Stimulated activated naive B cell treated with anti-CD40 and anti-IgM and Interleukin-4, amounts not matched to agents 10 μg/mL and 1 μg/mL and 100 μg/mL, for 72 hours (primary cell): ENCODE measurements at regions not wholly inside any gene's neighbourhood (a gene's known extent, or its start where the extent isn't known, plus 50 kb on each side); places are given as distances from the start of the nearest gene placed in this dataset.

Source experiments
- ATAC-seq, 2 donors: fragments of 150-1000 bp; cut with Tn5 transposase; replicated peaks; 2 replicates each; pipeline ENCODE4 v1.10.0; 2021; ENCODE audit warnings: moderate library complexity in 1 of 2
- DNase-seq: peaks from one replicate; pipeline ENCODE4 v3.0.0; 2021
- H3K27ac Mint-ChIP-seq: one replicate; pipeline ENCODE4 v1.8.0; 2022; ENCODE audit warnings: mild to moderate bottlenecking, mixed read lengths
- H3K27me3 Mint-ChIP-seq, 2 donors: one replicate each; pipeline ENCODE4 v1.8.0; 2022; ENCODE audit warnings: mixed read lengths in 2 of 2
- H3K36me3 Mint-ChIP-seq, 2 donors: one replicate each; pipeline ENCODE4 v1.8.0; 2022; ENCODE audit warnings: mixed read lengths in 2 of 2, mild to moderate bottlenecking in 1 of 2
- H3K4me1 Mint-ChIP-seq, 2 donors: one replicate each; pipeline ENCODE4 v1.8.0; 2022; ENCODE audit warnings: mixed read lengths in 2 of 2, mild to moderate bottlenecking in 1 of 2
- H3K4me3 Mint-ChIP-seq, 2 donors: one replicate each; pipeline ENCODE4 v1.8.0; 2022; ENCODE audit warnings: mild to moderate bottlenecking in 2 of 2, mixed read lengths in 2 of 2, moderate library complexity in 1 of 2
- H3K9me3 Mint-ChIP-seq, 2 donors: one replicate each; pipeline ENCODE4 v1.8.0; 2022; ENCODE audit warnings: mixed read lengths in 2 of 2, mild to moderate bottlenecking in 1 of 2

DNA sequence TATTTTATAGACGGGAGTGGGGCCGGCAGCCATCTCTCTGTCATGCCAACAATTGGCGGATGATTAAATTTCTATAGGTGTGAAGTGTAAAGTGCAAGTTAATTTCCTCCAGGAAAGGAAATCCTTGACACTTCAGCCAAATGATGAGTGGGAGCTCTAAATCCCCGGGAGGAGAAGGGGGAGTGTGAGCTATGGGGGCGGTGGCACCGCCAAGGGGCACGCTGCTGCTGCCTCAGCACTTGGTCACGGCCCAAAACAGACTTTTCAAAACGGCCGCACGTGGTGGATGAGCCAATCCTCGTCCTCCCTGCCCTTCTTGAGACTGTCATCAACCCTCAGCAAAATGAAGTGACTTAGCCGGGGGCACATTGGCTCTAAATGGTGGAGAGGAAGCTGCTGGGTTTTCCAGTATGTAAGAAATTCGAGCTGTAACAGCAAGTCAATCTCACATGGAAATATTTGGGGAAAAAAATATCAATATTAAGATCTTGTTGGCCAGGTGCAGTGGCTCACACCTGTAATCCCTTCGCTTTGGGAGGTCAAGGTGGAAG lies 200.8 kb downstream of the TFCP2L1 start:
- H3K9me3 Mint-ChIP-seq: no peaks in the 10 kb centered on the region
- H3K4me1 Mint-ChIP-seq: peaks cover 0 to 3% of the 10 kb centered on the region in 2 donors
- H3K36me3 Mint-ChIP-seq: no peaks in the 10 kb centered on the region
- ATAC-seq (no peak), DNase-seq (no peak)
- no peak overlapping the region for H3K27ac Mint-ChIP-seq
- peaks cover 19 to 26% of the 10 kb centered on the region in 2 donors for H3K27me3 Mint-ChIP-seq
- H3K4me3 Mint-ChIP-seq: no peak overlapping the region

DNA sequence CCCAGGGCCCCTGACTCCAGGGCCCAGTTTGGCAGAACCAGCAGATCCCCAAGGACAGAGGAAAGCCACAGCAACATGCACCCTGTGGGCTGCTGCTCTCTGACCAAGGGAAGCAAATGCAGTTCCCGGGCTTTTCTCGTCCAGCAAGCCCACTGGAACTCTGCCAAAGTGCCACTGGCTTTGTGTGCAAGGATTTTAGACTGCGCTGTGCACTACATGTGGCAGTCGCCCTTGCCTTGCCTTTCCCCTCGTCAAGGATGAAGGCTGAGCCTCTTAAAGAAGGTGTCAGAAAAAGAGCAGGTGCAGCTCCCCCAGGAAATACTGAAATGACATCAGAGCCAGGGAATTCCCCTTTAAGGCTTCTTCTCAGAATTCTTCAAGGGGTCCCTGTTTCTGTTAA lies 199.2 kb downstream of the TFCP2L1 start:
- Mint-ChIP-seq H3K4me3 (no peak overlapping the region), H3K27me3 (peaks cover 12 to 20% of the 10 kb centered on the region in 2 donors), H3K4me1 (no peaks in the 10 kb centered on the region)

DNA sequence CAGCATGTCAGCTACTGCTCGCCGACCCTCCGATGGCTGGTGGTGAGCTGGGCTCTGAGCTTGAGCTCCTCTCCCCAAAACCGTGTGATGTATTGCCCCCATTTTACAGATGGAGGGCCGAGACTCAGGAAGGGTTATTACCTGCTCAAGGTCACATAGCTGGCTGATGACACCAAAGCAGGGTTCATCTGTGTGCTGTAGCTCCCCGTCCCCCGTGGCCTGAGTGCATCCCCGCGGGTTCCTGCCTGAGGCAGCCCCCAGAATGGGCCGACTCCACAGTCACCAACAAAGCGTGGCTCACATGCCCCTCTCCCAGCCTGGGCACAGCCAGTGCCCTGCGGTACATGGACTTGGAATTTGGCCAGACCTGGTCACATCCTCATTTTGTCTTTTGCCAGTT lies 198.6 kb downstream of the TFCP2L1 start:
- Mint-ChIP-seq H3K27me3 (peaks cover 7 to 15% of the 10 kb centered on the region in 2 donors), H3K4me3 (no peak overlapping the region), H3K9me3 (peaks cover 0 to 2% of the 10 kb centered on the region in 2 donors), H3K27ac (no peak overlapping the region), H3K4me1 (no peaks in the 10 kb centered on the region), H3K36me3 (no peaks in the 10 kb centered on the region)
- ATAC-seq (no peak), DNase-seq (no peak)

More for the DNA sequence above, 199.2 kb downstream of the TFCP2L1 start:
- no peak for ATAC-seq
- no peak for DNase-seq
- no peak overlapping the region for H3K27ac Mint-ChIP-seq
- H3K9me3 Mint-ChIP-seq: no peaks in the 10 kb centered on the region
- no peaks in the 10 kb centered on the region for H3K36me3 Mint-ChIP-seq

DNA sequence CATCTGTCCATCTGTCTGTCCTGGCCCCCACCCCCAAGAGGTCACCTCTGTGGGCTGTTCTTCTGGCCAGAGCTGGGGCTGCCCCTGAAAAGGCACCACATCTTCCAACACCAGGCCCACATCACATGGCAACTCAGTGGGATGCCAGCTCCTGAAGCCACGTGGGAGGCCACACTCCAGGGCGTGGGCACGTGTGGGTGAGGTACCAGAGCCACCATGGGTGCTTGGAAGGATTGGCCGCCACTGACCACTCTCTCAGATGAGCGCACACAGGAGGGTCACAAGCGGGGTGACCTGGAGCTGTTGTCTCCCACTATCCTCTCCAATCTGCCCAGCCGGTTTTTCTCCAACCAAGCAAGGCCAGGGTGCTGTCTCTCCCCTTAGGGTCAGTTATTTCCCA lies 197.9 kb downstream of the TFCP2L1 start:
- ATAC-seq: no peak
- no peak overlapping the region for H3K4me3 Mint-ChIP-seq
- H3K27ac Mint-ChIP-seq: no peak overlapping the region
- H3K4me1 Mint-ChIP-seq: no peaks in the 10 kb centered on the region
- DNase-seq: no peak
- peaks cover 0 to 4% of the 10 kb centered on the region in 2 donors for H3K9me3 Mint-ChIP-seq
- peaks cover 5 to 11% of the 10 kb centered on the region in 2 donors for H3K27me3 Mint-ChIP-seq
- H3K36me3 Mint-ChIP-seq: no peaks in the 10 kb centered on the region

DNA sequence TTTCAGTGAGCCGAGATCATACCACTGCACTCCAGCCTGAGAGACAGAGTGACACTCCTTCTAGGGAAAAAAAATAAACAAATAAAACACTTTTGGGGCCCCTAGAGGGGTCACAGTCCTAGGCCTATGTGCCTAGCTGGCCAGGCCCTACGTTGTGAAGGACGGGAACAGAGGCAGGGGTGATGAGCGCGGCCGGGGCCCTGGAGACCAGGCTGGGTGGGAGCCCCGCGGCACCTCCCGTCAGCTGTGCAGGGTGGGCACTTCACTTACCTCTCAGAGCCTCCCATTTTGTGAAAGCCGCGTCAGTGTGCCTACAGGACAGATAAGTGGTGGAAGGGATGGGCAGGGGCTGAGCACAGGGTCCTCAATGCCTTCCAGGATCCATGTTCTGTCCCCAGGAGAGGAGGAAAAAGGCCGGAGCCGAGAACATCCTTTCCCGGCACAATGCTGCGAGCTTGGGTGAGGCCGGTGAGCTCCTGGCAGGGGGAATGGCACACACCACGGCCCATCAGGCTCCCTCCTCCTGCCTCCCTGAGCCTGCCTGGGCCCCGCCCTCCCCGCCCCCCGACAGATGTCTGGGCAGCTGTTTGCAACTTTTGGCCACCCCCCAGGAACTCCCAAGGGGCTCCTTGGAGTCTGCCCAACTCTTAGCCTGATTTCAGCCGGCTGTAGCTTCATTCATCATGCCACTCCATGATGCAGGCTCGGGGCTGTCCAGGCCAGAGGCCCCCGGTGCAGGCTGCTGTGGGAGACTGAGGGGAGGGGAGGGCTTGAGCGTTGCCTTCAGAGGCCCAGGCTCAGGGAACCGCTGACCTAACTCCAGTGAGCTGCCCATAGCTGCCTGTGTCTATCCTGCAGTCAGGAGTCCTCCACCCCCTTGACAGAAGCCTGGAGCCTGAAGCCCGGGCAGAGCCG lies 196.5 kb downstream of the TFCP2L1 start:
- peaks cover 0 to 4% of the 10 kb centered on the region in 2 donors for H3K27me3 Mint-ChIP-seq
- H3K36me3 Mint-ChIP-seq: no peaks in the 10 kb centered on the region
- no peaks in the 10 kb centered on the region for H3K4me1 Mint-ChIP-seq
- H3K4me3 Mint-ChIP-seq: no peak overlapping the region
- DNase-seq (no peak), ATAC-seq (no peak)
- peaks cover 0 to 4% of the 10 kb centered on the region in 2 donors for H3K9me3 Mint-ChIP-seq
- no peak overlapping the region for H3K27ac Mint-ChIP-seq

DNA sequence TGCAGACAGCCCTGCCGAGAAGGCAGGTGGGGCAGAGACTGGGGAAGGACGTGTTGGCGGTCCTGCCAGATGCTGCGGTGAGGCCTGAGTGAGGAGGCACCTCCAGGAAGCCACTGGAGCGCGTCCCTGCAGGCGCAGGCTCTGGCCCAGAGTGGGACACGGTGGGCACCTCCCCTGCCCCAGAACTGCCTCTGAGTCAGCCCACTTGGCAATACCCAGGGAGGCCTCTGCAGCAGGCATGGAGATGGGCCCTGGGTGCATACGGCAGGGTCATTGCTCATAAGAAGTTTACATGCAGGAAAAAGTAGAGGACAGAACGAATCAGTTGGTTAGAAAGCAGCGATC lies 195.9 kb downstream of the TFCP2L1 start:
- Mint-ChIP-seq H3K27ac (no peak overlapping the region), H3K9me3 (peaks cover 0 to 4% of the 10 kb centered on the region in 2 donors), H3K4me1 (no peaks in the 10 kb centered on the region), H3K27me3 (peaks cover 0 to 4% of the 10 kb centered on the region in 2 donors), H3K36me3 (no peaks in the 10 kb centered on the region), H3K4me3 (no peak overlapping the region)
- ATAC-seq (no peak), DNase-seq (no peak)

DNA sequence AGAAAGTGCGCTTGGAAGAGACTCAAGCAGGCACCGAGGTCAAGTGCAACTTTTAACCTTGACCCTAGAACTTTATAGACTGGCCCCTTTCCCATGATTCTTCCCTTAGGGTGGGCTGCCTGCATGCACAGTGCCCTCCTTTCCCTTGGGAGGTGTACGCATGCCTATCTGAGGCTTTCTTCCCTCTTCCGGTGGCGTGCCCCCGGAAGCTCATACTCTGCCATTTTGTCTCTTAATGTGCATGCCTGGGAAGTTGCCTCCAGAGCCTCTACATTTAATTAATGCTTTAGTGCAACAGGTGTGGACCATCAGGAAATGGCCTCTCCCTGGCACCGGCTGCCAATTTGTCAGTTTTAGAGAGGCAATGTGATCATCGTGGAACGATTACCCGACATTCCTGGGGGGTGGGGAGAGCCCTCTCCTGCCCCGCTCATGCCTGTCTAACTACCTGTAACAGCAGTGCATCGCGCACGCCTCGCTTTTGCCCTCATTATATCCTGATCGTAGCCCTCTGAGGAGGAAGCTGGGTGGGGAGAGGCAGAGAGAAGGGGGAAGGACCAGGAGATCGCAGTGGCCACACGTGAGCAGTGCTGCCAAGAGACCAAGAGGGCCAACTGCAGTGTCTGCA lies 194.8 kb downstream of the TFCP2L1 start:
- Mint-ChIP-seq H3K27me3 (peaks cover 5 to 8% of the 10 kb centered on the region in 2 donors), H3K9me3 (peaks cover 0 to 4% of the 10 kb centered on the region in 2 donors), H3K36me3 (no peaks in the 10 kb centered on the region), H3K4me3 (no peak overlapping the region), H3K27ac (no peak overlapping the region), H3K4me1 (peaks cover 0 to 3% of the 10 kb centered on the region in 2 donors)
- no peak for ATAC-seq
- no peak for DNase-seq

DNA sequence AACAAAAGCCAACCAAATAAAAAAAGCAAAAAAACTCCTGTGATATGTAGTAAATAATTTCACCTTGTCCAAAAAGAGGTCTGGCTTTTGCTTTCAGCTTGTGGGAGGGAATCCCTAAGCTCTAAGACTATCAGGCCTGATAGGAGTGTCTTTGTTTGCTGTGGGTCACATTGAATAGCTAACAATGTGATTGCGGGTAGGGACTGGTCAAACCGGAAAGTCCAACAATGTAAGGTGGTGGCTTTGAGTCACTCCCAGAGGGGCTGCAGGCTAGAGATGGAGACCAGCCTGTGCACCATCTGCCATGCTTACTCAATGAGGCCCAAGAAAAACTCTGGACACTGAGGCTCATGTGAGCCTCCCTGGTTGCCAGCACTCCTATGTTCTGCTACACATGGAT lies 192.9 kb downstream of the TFCP2L1 start:
- peaks cover 6 to 10% of the 10 kb centered on the region in 2 donors for H3K27me3 Mint-ChIP-seq
- no peak for ATAC-seq
- H3K4me1 Mint-ChIP-seq: peaks cover 0 to 3% of the 10 kb centered on the region in 2 donors

DNA sequence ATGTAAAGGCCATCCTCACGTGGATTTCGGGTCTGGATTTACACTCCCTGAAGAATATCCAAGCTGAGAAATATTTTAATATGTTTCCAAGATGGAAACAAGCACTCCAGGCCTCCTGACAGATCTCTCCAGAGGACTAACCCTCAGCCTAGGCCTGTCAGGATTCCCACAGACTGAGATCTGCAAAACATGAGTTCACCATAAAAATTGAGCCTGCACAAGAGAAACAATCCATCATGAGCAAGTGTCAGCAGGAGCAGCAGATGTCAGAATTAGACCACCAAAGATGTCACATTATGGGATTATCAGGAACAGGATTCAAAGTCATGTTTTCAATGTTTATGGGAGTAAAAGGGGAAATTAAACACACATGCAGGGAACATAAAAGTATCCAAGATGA lies 191.3 kb downstream of the TFCP2L1 start:
- DNase-seq (no peak), ATAC-seq (no peak)
- Mint-ChIP-seq H3K27me3 (peaks cover 6 to 10% of the 10 kb centered on the region in 2 donors), H3K36me3 (no peaks in the 10 kb centered on the region), H3K9me3 (peaks cover 0 to 4% of the 10 kb centered on the region in 2 donors), H3K4me3 (no peak overlapping the region), H3K27ac (peak overlapping the region; percentile 27), H3K4me1 (peaks cover 0 to 3% of the 10 kb centered on the region in 2 donors)

More for the DNA sequence above, 192.9 kb downstream of the TFCP2L1 start:
- Mint-ChIP-seq H3K4me3 (no peak overlapping the region), H3K27ac (no peak overlapping the region), H3K36me3 (no peaks in the 10 kb centered on the region), H3K9me3 (peaks cover 0 to 4% of the 10 kb centered on the region in 2 donors)
- DNase-seq: no peak

DNA sequence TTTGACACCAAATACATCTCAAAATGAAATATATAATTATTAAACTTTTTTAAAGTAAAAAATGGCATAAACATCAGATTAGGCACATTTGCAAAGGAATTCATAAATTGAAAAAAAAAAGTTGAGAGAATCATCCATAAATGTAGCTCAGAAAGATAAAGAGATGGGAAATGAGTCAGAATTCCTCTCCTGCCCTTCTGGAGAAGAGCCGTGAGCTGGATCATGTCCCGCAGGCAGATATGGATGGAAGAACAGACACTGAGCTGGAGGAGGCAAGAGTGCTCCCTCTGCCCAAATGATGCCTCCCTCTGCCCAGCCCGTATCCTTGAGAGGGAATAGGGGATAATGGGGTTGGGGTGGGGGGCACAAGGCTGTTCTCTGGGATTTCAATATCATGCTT lies 190.9 kb downstream of the TFCP2L1 start:
- peaks cover 6 to 10% of the 10 kb centered on the region in 2 donors for H3K27me3 Mint-ChIP-seq
- H3K27ac Mint-ChIP-seq: no peak overlapping the region
- H3K4me1 Mint-ChIP-seq: peaks cover 0 to 3% of the 10 kb centered on the region in 2 donors
- H3K36me3 Mint-ChIP-seq: no peaks in the 10 kb centered on the region
- ATAC-seq: no peak
- peaks cover 0 to 4% of the 10 kb centered on the region in 2 donors for H3K9me3 Mint-ChIP-seq
- H3K4me3 Mint-ChIP-seq: no peak overlapping the region
- DNase-seq: no peak

DNA sequence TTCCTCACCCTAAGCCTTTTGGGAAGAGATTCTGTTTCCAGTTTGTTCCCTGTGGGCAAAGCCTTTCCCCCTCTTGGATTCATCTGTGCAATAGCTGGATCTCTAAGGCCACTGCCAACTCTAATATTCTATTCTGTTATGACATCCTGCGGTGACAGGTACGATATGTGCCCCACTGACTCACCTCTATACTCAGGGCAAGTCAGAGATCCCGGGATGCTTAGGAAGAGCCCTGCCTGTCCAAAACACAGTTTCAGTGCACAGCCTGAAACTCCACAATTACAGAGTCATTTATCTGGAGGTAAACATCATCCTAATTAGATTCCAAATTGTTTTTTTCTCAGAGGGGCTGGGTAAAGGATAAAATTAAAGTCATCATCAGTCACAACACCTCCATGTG lies 190.2 kb downstream of the TFCP2L1 start:
- no peak for DNase-seq
- Mint-ChIP-seq H3K27ac (no peak overlapping the region), H3K4me1 (peaks cover 0 to 3% of the 10 kb centered on the region in 2 donors), H3K27me3 (peaks cover 6% of the 10 kb centered on the region in 2 donors), H3K4me3 (no peak overlapping the region), H3K36me3 (no peaks in the 10 kb centered on the region), H3K9me3 (peaks cover 0 to 4% of the 10 kb centered on the region in 2 donors)
- ATAC-seq: no peak

DNA sequence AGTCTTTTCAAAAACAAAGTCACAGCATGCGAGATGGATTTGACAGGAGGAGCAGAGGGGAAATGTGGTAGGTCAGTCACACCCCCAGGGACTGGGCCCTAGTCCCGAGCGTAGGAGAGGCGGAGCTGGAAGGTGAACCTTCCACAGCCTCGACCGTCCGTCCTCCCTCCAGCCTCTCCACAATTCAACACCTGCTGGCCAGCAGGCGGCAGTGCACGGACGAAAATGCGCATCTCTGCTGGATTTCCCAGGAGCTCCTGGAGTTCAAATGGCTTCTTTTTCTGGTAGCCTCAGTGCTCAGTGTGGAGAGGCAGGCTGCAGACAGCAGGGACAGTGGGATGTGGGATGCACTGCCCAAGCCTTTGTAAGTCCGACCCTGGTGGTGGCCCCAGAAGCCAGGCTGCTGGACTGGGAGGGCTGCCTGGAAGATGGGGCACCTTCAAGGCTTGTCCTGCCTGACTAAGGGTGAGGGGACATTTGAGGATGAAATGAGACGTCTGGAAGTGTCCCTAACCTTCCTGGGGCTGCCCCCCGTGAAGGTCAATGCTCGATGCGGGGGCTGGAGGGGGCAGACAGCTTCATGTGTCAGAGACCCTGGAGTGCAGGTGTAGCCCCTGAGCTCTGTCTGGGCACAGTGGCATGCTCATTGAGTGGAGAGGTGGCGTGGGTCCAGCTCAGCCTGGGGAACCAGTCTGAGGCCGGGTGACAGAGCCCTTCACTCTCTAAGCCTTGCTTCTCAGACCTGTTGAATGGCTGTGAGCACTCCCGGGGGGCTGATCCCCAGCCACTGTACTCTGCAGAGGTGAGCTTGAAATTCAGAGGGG lies 189.5 kb downstream of the TFCP2L1 start:
- Mint-ChIP-seq H3K27me3 (peaks cover 6% of the 10 kb centered on the region in 2 donors), H3K4me1 (peaks cover 0 to 3% of the 10 kb centered on the region in 2 donors), H3K4me3 (no peak overlapping the region), H3K36me3 (no peaks in the 10 kb centered on the region), H3K9me3 (peaks cover 0 to 4% of the 10 kb centered on the region in 2 donors), H3K27ac (no peak overlapping the region)
- ATAC-seq: peak; percentile 62 to 68
- no peak for DNase-seq

DNA sequence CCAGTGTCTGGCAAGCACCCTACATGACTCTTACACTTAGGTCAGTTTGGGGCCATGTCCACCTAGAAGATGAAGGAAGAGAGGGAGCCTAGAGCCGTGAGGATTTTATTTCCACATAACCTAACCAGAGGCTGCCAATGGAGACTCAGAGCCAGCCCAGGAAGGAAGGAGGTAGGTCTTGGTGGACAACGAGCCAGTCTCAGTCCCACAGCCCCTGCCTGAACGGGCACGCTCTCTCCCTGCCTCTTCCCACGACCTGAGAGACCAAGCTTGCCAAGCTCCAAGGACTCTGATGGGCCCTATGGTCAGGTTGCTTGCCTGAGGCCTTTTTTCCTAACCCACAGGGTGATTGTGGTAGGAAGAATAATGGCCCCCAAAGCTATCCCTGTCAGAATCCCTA lies 188.4 kb downstream of the TFCP2L1 start:
- peaks cover 6% of the 10 kb centered on the region in 2 donors for H3K27me3 Mint-ChIP-seq
- ATAC-seq: no peak
- no peak overlapping the region for H3K4me3 Mint-ChIP-seq
- no peak overlapping the region for H3K27ac Mint-ChIP-seq
- no peaks in the 10 kb centered on the region for H3K36me3 Mint-ChIP-seq
- peaks cover 0 to 3% of the 10 kb centered on the region in 2 donors for H3K4me1 Mint-ChIP-seq
- peaks cover 0 to 1% of the 10 kb centered on the region in 2 donors for H3K9me3 Mint-ChIP-seq
- DNase-seq: no peak

DNA sequence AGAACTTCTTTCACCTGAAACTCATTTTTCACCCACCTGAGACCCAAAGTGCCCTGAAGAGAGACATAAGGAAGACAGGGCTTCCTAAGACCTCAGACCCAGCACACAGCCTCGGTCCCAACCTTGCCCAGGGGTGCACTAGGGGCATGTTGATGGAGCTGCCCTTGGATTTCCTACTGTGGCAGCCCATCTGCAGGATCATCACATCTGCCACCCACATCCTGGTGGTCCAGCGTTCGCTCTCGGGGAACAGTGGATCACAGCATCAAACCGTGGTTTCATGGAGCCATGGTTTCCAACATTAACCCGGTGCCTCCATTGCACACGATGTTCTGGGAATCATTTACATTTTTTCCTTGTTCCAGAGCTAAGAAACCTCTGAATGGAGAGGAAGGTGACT lies 186.4 kb downstream of the TFCP2L1 start:
- ATAC-seq: no peak
- DNase-seq: no peak
- Mint-ChIP-seq H3K27me3 (peaks cover 6% of the 10 kb centered on the region in 2 donors), H3K27ac (no peak overlapping the region), H3K4me3 (no peak overlapping the region), H3K9me3 (no peaks in the 10 kb centered on the region), H3K36me3 (no peaks in the 10 kb centered on the region), H3K4me1 (peaks cover 0 to 3% of the 10 kb centered on the region in 2 donors)
